ENCODE measurements at regions not wholly inside any gene's neighbourhood (a gene's known extent, or its start where the extent isn't known, plus 50 kb on each side); places are given as distances from the start of the nearest gene placed in this dataset.
"Not testable (repeated sequence)": the region's sequence is repeated elsewhere in the genome, so short reads cannot be mapped to it uniquely, and the experiment has no call there.

- not testable (repeated sequence) for TF ChIP-seq ARNT (IDR thresholded peaks at IDR 0.05); LEF1 (IDR thresholded peaks at IDR 0.05; ENCODE audit: borderline replicate concordance); SP1 (IDR thresholded peaks at IDR 0.05); TARDBP (IDR thresholded peaks at IDR 0.05); SUZ12 (IDR thresholded peaks at IDR 0.05); BHLHE40 (IDR thresholded peaks at IDR 0.05; ENCODE audit: borderline replicate concordance); FOXA1 (IDR thresholded peaks at IDR 0.05); ZNF384 (IDR thresholded peaks at IDR 0.05); ELF4 (IDR thresholded peaks at IDR 0.05); NFRKB (IDR thresholded peaks at IDR 0.05); L3MBTL2 (conservative IDR thresholded peaks at IDR 0.05); FOXK2 (IDR thresholded peaks at IDR 0.05); FOXM1 (IDR thresholded peaks at IDR 0.05; ENCODE audit: borderline replicate concordance)
- TF ChIP-seq, protein P1, sequence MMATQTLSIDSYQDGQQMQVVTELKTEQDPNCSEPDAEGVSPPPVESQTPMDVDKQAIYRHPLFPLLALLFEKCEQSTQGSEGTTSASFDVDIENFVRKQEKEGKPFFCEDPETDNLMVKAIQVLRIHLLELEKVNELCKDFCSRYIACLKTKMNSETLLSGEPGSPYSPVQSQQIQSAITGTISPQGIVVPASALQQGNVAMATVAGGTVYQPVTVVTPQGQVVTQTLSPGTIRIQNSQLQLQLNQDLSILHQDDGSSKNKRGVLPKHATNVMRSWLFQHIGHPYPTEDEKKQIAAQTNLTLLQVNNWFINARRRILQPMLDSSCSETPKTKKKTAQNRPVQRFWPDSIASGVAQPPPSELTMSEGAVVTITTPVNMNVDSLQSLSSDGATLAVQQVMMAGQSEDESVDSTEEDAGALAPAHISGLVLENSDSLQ (IDR thresholded peaks at IDR 0.05): not testable (repeated sequence)
Measured at GRCh38 chr5:135736952-135737351, 97.5 kb upstream of the SLC25A48 start.

Measured in HEK293T (cell line).